ENCODE measurements at regions not wholly inside any gene's neighbourhood (a gene's known extent, or its start where the extent isn't known, plus 50 kb on each side); places are given as distances from the start of the nearest gene placed in this dataset.

GRCh38 chr1:38361566-38361965 lies 315.0 kb upstream of the POU3F1 start:
- no peak overlapping the region for H3K27ac ChIP-seq
- no peak for TF ChIP-seq CTCF (conservative IDR thresholded peaks at IDR 0.05)
- TF ChIP-seq ZFX (IDR thresholded peaks at IDR 0.05): no peak

GRCh38 chr1:38360807-38361206 lies 314.2 kb upstream of the POU3F1 start:
- H3K27ac ChIP-seq: no peak overlapping the region
- TF ChIP-seq ZFX (IDR thresholded peaks at IDR 0.05): no peak
- TF ChIP-seq CTCF (conservative IDR thresholded peaks at IDR 0.05): peak; percentile 16; the same call in 1 of the 2 replicates

- no peak for TF ChIP-seq CTCF (conservative IDR thresholded peaks at IDR 0.05)
- no peak for TF ChIP-seq ZFX (IDR thresholded peaks at IDR 0.05)
These were observed 307.4 kb upstream of the POU3F1 start for GRCh38 chr1:38353956-38354355.

GRCh38 chr1:38352869-38353268 lies 306.3 kb upstream of the POU3F1 start:
- no peak overlapping the region for H3K27ac ChIP-seq
- TF ChIP-seq ZFX (IDR thresholded peaks at IDR 0.05) (no peak), CTCF (conservative IDR thresholded peaks at IDR 0.05) (no peak)

More at GRCh38 chr1:38353956-38354355, 307.4 kb upstream of the POU3F1 start:
- H3K27ac ChIP-seq: no peak overlapping the region

GRCh38 chr1:38347446-38348175 lies 301.0 kb upstream of the POU3F1 start:
- no peak overlapping the region for H3K27ac ChIP-seq
- TF ChIP-seq CTCF (conservative IDR thresholded peaks at IDR 0.05): no peak
- TF ChIP-seq ZFX (IDR thresholded peaks at IDR 0.05): no peak

- no peak for TF ChIP-seq ZFX (IDR thresholded peaks at IDR 0.05)
- no peak for TF ChIP-seq CTCF (conservative IDR thresholded peaks at IDR 0.05)
- no peak overlapping the region for H3K27ac ChIP-seq
These were observed 298.1 kb upstream of the POU3F1 start for GRCh38 chr1:38344716-38345115.

- TF ChIP-seq CTCF (conservative IDR thresholded peaks at IDR 0.05) (no peak), ZFX (IDR thresholded peaks at IDR 0.05) (no peak)
- H3K27ac ChIP-seq: no peak overlapping the region
These were observed 295.1 kb upstream of the POU3F1 start for GRCh38 chr1:38341694-38342093.
